ENCODE measurements at regions not wholly inside any gene's neighbourhood (a gene's known extent, or its start where the extent isn't known, plus 50 kb on each side); places are given as distances from the start of the nearest gene placed in this dataset.
"Not testable (repeated sequence)": the region's sequence is repeated elsewhere in the genome, so short reads cannot be mapped to it uniquely, and the experiment has no call there.

- Histone ChIP-seq H3K4me3 (no peak overlapping the region), H3K36me3 (no peaks in the 10 kb centered on the region), H3K27me3 (no peaks in the 10 kb centered on the region), H3K27ac (no peak overlapping the region), H3K9me3 (no peaks in the 10 kb centered on the region), H3K4me1 (no peaks in the 10 kb centered on the region)
- 44 to 64% methylated on average over 1 of the region's 1 CpG for WGBS, 2 donors
- ATAC-seq (no peak), DNase-seq (no peak), FAIRE-seq (no peak)
- intact Hi-C loops (cut with DNase I): no loop called here
- no peak for TF ChIP-seq CTCF (IDR thresholded peaks at IDR 0.05)
Measured at GRCh38 chr6:120759570-120759969, 574.7 kb downstream of the TBC1D32 start.

GRCh38 chr6:120748574-120748973 is 585.7 kb downstream of the TBC1D32 start:
- FAIRE-seq: not testable (repeated sequence)
- 66 to 74% methylated on average over 7 to 12 of the region's 12 CpGs for WGBS, 2 donors

GRCh38 chr6:120736740-120737139 is 597.5 kb downstream of the TBC1D32 start:
- ATAC-seq (no peak), DNase-seq (no peak), FAIRE-seq (no peak)
- Histone ChIP-seq H3K36me3 (no peaks in the 10 kb centered on the region), H3K4me3 (no peak overlapping the region), H3K9me3 (no peaks in the 10 kb centered on the region), H3K27me3 (no peaks in the 10 kb centered on the region), H3K4me1 (no peaks in the 10 kb centered on the region), H3K27ac (no peak overlapping the region)
- intact Hi-C loops (cut with DNase I): no loop called here
- no peak for TF ChIP-seq CTCF (IDR thresholded peaks at IDR 0.05)
- WGBS, 2 donors: 92 to 95% methylated on average over 2 of the region's 2 CpGs

More at GRCh38 chr6:120748574-120748973, 585.7 kb downstream of the TBC1D32 start:
- H3K27ac ChIP-seq; H3K4me3 ChIP-seq; H3K9me3 ChIP-seq; H3K4me1 ChIP-seq; ATAC-seq; H3K36me3 ChIP-seq; H3K27me3 ChIP-seq; intact Hi-C loops (cut with DNase I); DNase-seq: not testable (repeated sequence)

GRCh38 chr6:120735641-120736040 is 598.6 kb downstream of the TBC1D32 start:
- ATAC-seq (no peak), FAIRE-seq (no peak), DNase-seq (no peak)
- H3K27me3 ChIP-seq: no peaks in the 10 kb centered on the region
- 66 to 72% methylated on average over 2 of the region's 2 CpGs for WGBS, 2 donors
- H3K27ac ChIP-seq: no peak overlapping the region
- no peak overlapping the region for H3K4me3 ChIP-seq
- H3K9me3 ChIP-seq: no peaks in the 10 kb centered on the region
- no peaks in the 10 kb centered on the region for H3K36me3 ChIP-seq
- intact Hi-C loops (cut with DNase I): no loop called here
- no peaks in the 10 kb centered on the region for H3K4me1 ChIP-seq
- no peak for TF ChIP-seq CTCF (IDR thresholded peaks at IDR 0.05)

GRCh38 chr6:120711255-120711654 is 623.0 kb downstream of the TBC1D32 start:
- FAIRE-seq: no peak
- Histone ChIP-seq H3K36me3 (no peaks in the 10 kb centered on the region), H3K9me3 (no peaks in the 10 kb centered on the region), H3K4me1 (no peaks in the 10 kb centered on the region), H3K27me3 (no peaks in the 10 kb centered on the region), H3K4me3 (no peak overlapping the region), H3K27ac (no peak overlapping the region)
- ATAC-seq: no peak
- DNase-seq: no peak
- intact Hi-C loops (cut with DNase I): no loop called here
- 61 to 74% methylated on average over 3 of the region's 3 CpGs for WGBS, 2 donors
- TF ChIP-seq CTCF (IDR thresholded peaks at IDR 0.05): no peak

- TF ChIP-seq CTCF (IDR thresholded peaks at IDR 0.05): no peak
- 70 to 74% methylated on average over 4 of the region's 4 CpGs for WGBS, 2 donors
- no peaks in the 10 kb centered on the region for H3K36me3 ChIP-seq
- no peaks in the 10 kb centered on the region for H3K27me3 ChIP-seq
- ATAC-seq (no peak), FAIRE-seq (no peak), DNase-seq (no peak)
- H3K9me3 ChIP-seq: no peaks in the 10 kb centered on the region
- no peaks in the 10 kb centered on the region for H3K4me1 ChIP-seq
- no peak overlapping the region for H3K27ac ChIP-seq
- no peak overlapping the region for H3K4me3 ChIP-seq
- intact Hi-C loops (cut with DNase I): no loop called here
Measured at GRCh38 chr6:120700001-120700400, 634.3 kb downstream of the TBC1D32 start.
